Activated CD8-positive, alpha-beta memory T cell treated with anti-CD3 and anti-CD28 coated beads, Interleukin-2, amount 10 ng/mL, durations not matched to agents 7 days and 5 days (primary cell): ENCODE measurements at regions not wholly inside any gene's neighbourhood (a gene's known extent, or its start where the extent isn't known, plus 50 kb on each side); places are given as distances from the start of the nearest gene placed in this dataset.

Experiments
- ATAC-seq: fragments of 150-1000 bp; cut with Tn5 transposase; one replicate; pipeline ENCODE4 v1.10.0; 2021; ENCODE audit warnings: moderate library complexity
- CTCF ChIA-PET: fragments of 350-600 bp; sonication (Branson Sonifier 250); formaldehyde crosslinking; loops from one replicate; lab custom pipeline; 2021; ENCODE audit warnings: antibody characterized with exemption; lab: Charles Lee
- DNase-seq: peaks from one replicate; pipeline ENCODE4 v3.0.0-alpha.2; 2020
- H3K27ac Mint-ChIP-seq: one replicate; pipeline ENCODE4 v1.8.0; 2021; ENCODE audit warnings: mild to moderate bottlenecking, mixed read lengths
- H3K27me3 Mint-ChIP-seq: one replicate; pipeline ENCODE4 v1.8.0; 2021; ENCODE audit warnings: mixed read lengths
- H3K36me3 Mint-ChIP-seq: one replicate; pipeline ENCODE4 v1.8.0; 2021; ENCODE audit warnings: mild to moderate bottlenecking, mixed read lengths
- H3K4me1 Mint-ChIP-seq: one replicate; pipeline ENCODE4 v1.8.0; 2021; ENCODE audit warnings: mixed read lengths
- H3K4me3 Mint-ChIP-seq: one replicate; pipeline ENCODE4 v1.8.0; 2021; ENCODE audit warnings: mild to moderate bottlenecking, moderate library complexity, mixed read lengths
- H3K9me3 Mint-ChIP-seq: one replicate; pipeline ENCODE4 v1.8.0; 2022; ENCODE audit warnings: low read depth, mixed read lengths

- DNase-seq (no peak), ATAC-seq (no peak)
- Mint-ChIP-seq H3K36me3 (no peaks in the 10 kb centered on the region), H3K4me3 (no peak overlapping the region), H3K9me3 (no peaks in the 10 kb centered on the region), H3K27ac (no peak overlapping the region), H3K27me3 (no peaks in the 10 kb centered on the region), H3K4me1 (no peaks in the 10 kb centered on the region)
- CTCF ChIA-PET: no interaction called here
Observed at GRCh38 chr11:115696563-115696962, 192.3 kb upstream of the CADM1 start.

GRCh38 chr11:115695677-115696364 lies 191.6 kb upstream of the CADM1 start:
- CTCF ChIA-PET: no interaction called here
- no peaks in the 10 kb centered on the region for H3K27me3 Mint-ChIP-seq
- no peaks in the 10 kb centered on the region for H3K4me1 Mint-ChIP-seq
- H3K27ac Mint-ChIP-seq: no peak overlapping the region
- H3K4me3 Mint-ChIP-seq: no peak overlapping the region
- ATAC-seq: no peak
- H3K9me3 Mint-ChIP-seq: no peaks in the 10 kb centered on the region
- H3K36me3 Mint-ChIP-seq: no peaks in the 10 kb centered on the region
- no peak for DNase-seq

GRCh38 chr11:115693002-115693401 lies 188.8 kb upstream of the CADM1 start:
- DNase-seq (no peak), ATAC-seq (no peak)
- Mint-ChIP-seq H3K27ac (no peak overlapping the region), H3K4me3 (no peak overlapping the region), H3K4me1 (no peaks in the 10 kb centered on the region), H3K27me3 (no peaks in the 10 kb centered on the region), H3K36me3 (no peaks in the 10 kb centered on the region), H3K9me3 (no peaks in the 10 kb centered on the region)
- CTCF ChIA-PET: no interaction called here

- Mint-ChIP-seq H3K4me3 (no peak overlapping the region), H3K36me3 (no peaks in the 10 kb centered on the region), H3K9me3 (no peaks in the 10 kb centered on the region), H3K27ac (no peak overlapping the region), H3K4me1 (no peaks in the 10 kb centered on the region), H3K27me3 (no peaks in the 10 kb centered on the region)
- CTCF ChIA-PET: interaction anchor here (0.7 kb wide), 1 partner anchor 10 kb away, joined by 3 read pairs; no protein-coding TSS in a partner anchor
- ATAC-seq (no peak), DNase-seq (no peak)
Observed at GRCh38 chr11:115691030-115691429, 186.8 kb upstream of the CADM1 start.

- DNase-seq (no peak), ATAC-seq (no peak)
- H3K4me1 Mint-ChIP-seq: no peaks in the 10 kb centered on the region
- CTCF ChIA-PET: no interaction called here
- no peak overlapping the region for H3K27ac Mint-ChIP-seq
- no peaks in the 10 kb centered on the region for H3K9me3 Mint-ChIP-seq
- H3K4me3 Mint-ChIP-seq: no peak overlapping the region
- H3K36me3 Mint-ChIP-seq: no peaks in the 10 kb centered on the region
- H3K27me3 Mint-ChIP-seq: no peaks in the 10 kb centered on the region
Observed at GRCh38 chr11:115687934-115688333, 183.7 kb upstream of the CADM1 start.

- ATAC-seq: no peak
- H3K4me3 Mint-ChIP-seq: no peak overlapping the region
- CTCF ChIA-PET: no interaction called here
Observed at GRCh38 chr11:115684699-115685098, 180.5 kb upstream of the CADM1 start.

GRCh38 chr11:115684135-115684534 lies 179.9 kb upstream of the CADM1 start:
- Mint-ChIP-seq H3K27ac (no peak overlapping the region), H3K9me3 (no peaks in the 10 kb centered on the region), H3K4me1 (no peaks in the 10 kb centered on the region), H3K4me3 (no peak overlapping the region), H3K36me3 (no peaks in the 10 kb centered on the region), H3K27me3 (no peaks in the 10 kb centered on the region)
- DNase-seq (no peak), ATAC-seq (no peak)
- CTCF ChIA-PET: no interaction called here

More at GRCh38 chr11:115684699-115685098, 180.5 kb upstream of the CADM1 start:
- no peaks in the 10 kb centered on the region for H3K27me3 Mint-ChIP-seq
- DNase-seq: no peak
- no peaks in the 10 kb centered on the region for H3K36me3 Mint-ChIP-seq
- no peaks in the 10 kb centered on the region for H3K9me3 Mint-ChIP-seq
- H3K4me1 Mint-ChIP-seq: no peaks in the 10 kb centered on the region
- no peak overlapping the region for H3K27ac Mint-ChIP-seq

- CTCF ChIA-PET: no interaction called here
Observed at GRCh38 chr11:115682888-115683287, 178.7 kb upstream of the CADM1 start.

GRCh38 chr11:115682101-115682500 lies 177.9 kb upstream of the CADM1 start:
- Mint-ChIP-seq H3K4me1 (no peaks in the 10 kb centered on the region), H3K36me3 (no peaks in the 10 kb centered on the region), H3K4me3 (no peak overlapping the region), H3K27ac (no peak overlapping the region), H3K9me3 (no peaks in the 10 kb centered on the region), H3K27me3 (no peaks in the 10 kb centered on the region)
- DNase-seq (no peak), ATAC-seq (no peak)
- CTCF ChIA-PET: interaction anchor here (1.1 kb wide), 1 partner anchor 8 kb away, joined by 3 read pairs; no protein-coding TSS in a partner anchor

More at GRCh38 chr11:115682888-115683287, 178.7 kb upstream of the CADM1 start:
- Mint-ChIP-seq H3K36me3 (no peaks in the 10 kb centered on the region), H3K4me3 (no peak overlapping the region), H3K9me3 (no peaks in the 10 kb centered on the region), H3K27ac (no peak overlapping the region), H3K27me3 (no peaks in the 10 kb centered on the region), H3K4me1 (no peaks in the 10 kb centered on the region)
- DNase-seq: no peak
- ATAC-seq: no peak

- no peak overlapping the region for H3K4me3 Mint-ChIP-seq
- no peaks in the 10 kb centered on the region for H3K4me1 Mint-ChIP-seq
- no peaks in the 10 kb centered on the region for H3K27me3 Mint-ChIP-seq
- no peaks in the 10 kb centered on the region for H3K9me3 Mint-ChIP-seq
- no peaks in the 10 kb centered on the region for H3K36me3 Mint-ChIP-seq
- no peak for ATAC-seq
- CTCF ChIA-PET: no interaction called here
- no peak for DNase-seq
- no peak overlapping the region for H3K27ac Mint-ChIP-seq
Observed at GRCh38 chr11:115679945-115680344, 175.7 kb upstream of the CADM1 start.

GRCh38 chr11:115678942-115679341 lies 174.7 kb upstream of the CADM1 start:
- H3K36me3 Mint-ChIP-seq: no peaks in the 10 kb centered on the region
- CTCF ChIA-PET: no interaction called here
- H3K27me3 Mint-ChIP-seq: no peaks in the 10 kb centered on the region
- no peak overlapping the region for H3K27ac Mint-ChIP-seq
- DNase-seq: no peak
- no peaks in the 10 kb centered on the region for H3K9me3 Mint-ChIP-seq
- ATAC-seq: no peak
- H3K4me1 Mint-ChIP-seq: no peaks in the 10 kb centered on the region
- no peak overlapping the region for H3K4me3 Mint-ChIP-seq

- H3K4me3 Mint-ChIP-seq: no peak overlapping the region
- no peaks in the 10 kb centered on the region for H3K9me3 Mint-ChIP-seq
- H3K27ac Mint-ChIP-seq: no peak overlapping the region
- no peaks in the 10 kb centered on the region for H3K27me3 Mint-ChIP-seq
- no peaks in the 10 kb centered on the region for H3K4me1 Mint-ChIP-seq
- CTCF ChIA-PET: no interaction called here
- DNase-seq (no peak), ATAC-seq (no peak)
- H3K36me3 Mint-ChIP-seq: no peaks in the 10 kb centered on the region
Observed at GRCh38 chr11:115677190-115677589, 173.0 kb upstream of the CADM1 start.

GRCh38 chr11:115676768-115677167 lies 172.6 kb upstream of the CADM1 start:
- CTCF ChIA-PET: no interaction called here
- H3K4me3 Mint-ChIP-seq: no peak overlapping the region
- no peaks in the 10 kb centered on the region for H3K36me3 Mint-ChIP-seq
- H3K27me3 Mint-ChIP-seq: no peaks in the 10 kb centered on the region
- no peaks in the 10 kb centered on the region for H3K9me3 Mint-ChIP-seq
- no peak for DNase-seq
- no peak overlapping the region for H3K27ac Mint-ChIP-seq
- no peak for ATAC-seq
- H3K4me1 Mint-ChIP-seq: no peaks in the 10 kb centered on the region

GRCh38 chr11:115676206-115676605 lies 172.0 kb upstream of the CADM1 start:
- ATAC-seq (no peak), DNase-seq (no peak)
- Mint-ChIP-seq H3K36me3 (no peaks in the 10 kb centered on the region), H3K27ac (no peak overlapping the region), H3K9me3 (no peaks in the 10 kb centered on the region), H3K4me1 (no peaks in the 10 kb centered on the region), H3K4me3 (no peak overlapping the region), H3K27me3 (no peaks in the 10 kb centered on the region)
- CTCF ChIA-PET: no interaction called here
